NCI-H2029 (cell line): ENCODE measurements at regions not wholly inside any gene's neighbourhood (a gene's known extent, or its start where the extent isn't known, plus 50 kb on each side); places are given as distances from the start of the nearest gene placed in this dataset.
A peak's percentile ranks its signal among the peaks of the same experiment; 100 is the strongest.

ENCODE experiments used
- DNase-seq: peaks from one replicate; lab custom pipeline; 2025; lab: John Stamatoyannopoulos, UW

DNA sequence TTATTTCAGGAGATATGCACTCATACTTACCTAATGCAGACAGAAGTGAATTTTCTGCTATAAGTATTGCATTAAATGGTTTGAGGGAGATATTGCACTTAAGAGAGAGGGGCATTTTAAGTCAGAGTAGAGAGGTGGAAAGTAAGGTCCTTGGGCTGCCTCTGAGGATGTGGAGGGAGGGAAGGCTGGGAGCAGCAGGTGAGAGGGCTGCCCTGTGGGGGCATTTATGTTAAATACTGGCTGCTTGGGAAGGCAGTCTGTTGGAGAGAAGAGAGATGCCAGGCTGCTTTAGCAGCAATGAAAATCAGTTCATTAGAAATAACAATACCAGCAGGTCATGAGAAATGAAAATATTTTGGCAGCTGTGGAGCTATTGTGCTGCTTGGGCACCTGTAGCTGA is 576.2 kb upstream of the HS6ST1 start:
- DNase-seq = no peak

DNA sequence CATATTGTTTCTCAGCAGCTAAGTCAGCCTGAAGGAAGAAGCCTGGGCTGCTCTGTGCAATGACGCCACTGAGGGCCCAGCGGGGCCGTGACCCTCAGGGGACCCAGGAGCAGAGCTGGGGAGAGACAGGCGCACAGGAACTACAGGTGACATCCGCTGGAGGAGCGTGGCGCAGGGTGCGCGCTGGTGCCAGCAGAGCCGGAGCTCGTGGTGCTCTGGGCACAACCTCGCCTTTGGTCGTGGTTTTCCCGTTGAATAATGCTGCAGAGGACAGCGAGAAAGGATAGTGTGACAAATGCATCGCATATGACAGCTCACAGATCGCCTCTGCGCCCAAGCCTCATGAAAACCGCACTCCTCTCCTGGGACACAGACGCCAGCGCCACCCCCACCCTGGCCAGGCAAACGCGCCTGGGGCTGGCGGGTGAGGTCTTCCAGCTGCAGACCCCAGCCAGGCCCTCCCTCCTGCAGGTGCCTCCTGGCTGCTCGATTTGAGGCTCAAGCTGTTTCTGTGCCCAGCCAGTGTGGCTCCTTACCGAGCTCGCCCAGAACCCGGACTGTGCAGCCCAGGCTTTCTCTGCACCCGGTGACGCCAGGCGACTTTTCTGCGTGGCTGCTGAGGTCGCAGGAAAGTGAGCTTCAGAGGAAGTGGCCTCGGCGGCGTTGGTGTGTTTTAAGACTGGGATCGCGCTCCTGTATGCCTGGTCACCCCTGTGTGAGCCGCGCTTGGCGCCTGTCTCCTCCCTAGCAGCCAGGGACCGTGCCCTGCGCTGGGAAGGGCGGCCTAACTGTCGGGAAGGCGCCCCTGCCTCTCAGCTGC is 583.1 kb upstream of the HS6ST1 start:
- no peak for DNase-seq

DNA sequence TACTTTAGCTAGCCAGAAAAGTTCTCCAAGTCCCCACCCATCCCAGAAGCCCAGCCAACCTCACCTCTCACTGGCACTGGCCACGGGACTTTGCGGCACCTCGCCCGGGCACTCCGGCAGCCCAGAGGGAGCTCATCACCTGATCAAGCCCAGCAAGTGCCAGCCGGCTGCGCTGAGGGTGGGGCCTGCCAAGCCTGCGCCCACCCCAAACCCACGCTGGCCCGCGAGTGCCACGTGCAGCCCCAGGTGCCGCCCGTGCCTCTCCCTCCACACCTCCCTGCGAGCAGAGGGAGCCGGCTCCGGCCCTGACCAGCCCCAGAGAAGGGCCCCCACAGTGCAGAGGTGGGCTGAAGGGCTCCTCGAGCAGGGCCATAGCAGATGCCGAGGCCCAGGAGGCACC is 585.0 kb upstream of the HS6ST1 start:
- no peak for DNase-seq

DNA sequence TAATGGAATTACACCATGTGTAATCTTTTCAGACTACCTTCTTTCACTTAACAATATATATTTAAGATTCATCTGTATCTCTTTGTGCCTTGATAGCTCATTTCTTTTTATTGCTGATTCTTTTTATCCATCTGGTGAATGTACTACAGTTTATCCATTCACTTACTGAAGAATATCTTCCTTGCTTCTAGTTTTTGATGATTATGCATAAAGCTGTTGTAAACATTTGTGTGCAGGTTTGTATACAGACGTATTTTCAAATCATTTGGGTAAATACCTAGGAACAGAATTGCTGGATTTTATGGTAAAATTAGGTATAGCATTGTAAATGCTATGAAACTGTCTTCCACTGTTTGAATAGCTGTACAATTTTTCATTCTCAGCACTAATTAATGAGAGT is 592.6 kb upstream of the HS6ST1 start:
- no peak for DNase-seq

DNA sequence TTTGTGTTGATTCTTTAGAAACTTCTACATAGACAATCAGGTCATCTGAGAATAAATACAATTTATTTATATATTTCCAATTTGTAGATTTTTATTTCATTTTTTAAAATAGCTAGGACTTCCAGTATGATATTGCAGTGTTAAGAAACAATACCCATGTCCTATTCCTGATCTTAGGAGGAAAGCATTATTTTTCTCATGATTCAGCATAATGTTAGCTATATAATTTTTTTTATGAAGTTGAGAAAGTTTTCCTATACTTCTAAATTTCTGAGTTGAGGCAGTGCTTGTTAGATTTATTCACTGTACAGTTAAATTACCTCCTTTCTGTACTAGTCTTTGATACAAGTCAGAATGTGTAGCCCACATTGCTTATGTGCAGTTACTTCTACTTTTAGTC is 595.7 kb upstream of the HS6ST1 start:
- DNase-seq = no peak

DNA sequence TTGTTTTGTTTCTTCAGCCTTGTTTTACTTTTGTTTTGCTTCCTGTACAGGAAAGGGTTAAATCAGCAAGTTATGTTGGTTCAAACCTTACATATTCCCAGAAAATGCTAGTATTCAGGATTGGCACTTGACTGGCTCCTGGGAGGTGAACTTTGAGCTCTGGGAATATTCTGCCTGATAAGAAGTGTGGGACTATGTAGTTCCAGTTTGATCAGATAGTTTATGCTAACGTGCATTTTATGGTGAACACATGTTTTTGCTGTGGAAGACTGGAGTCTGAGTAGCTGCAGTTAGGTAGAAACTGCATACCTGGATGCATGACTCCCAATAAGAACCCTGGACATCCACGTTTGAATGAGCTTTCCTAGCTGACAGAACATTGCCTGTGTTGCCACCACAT is 603.1 kb upstream of the HS6ST1 start:
- DNase-seq = no peak

DNA sequence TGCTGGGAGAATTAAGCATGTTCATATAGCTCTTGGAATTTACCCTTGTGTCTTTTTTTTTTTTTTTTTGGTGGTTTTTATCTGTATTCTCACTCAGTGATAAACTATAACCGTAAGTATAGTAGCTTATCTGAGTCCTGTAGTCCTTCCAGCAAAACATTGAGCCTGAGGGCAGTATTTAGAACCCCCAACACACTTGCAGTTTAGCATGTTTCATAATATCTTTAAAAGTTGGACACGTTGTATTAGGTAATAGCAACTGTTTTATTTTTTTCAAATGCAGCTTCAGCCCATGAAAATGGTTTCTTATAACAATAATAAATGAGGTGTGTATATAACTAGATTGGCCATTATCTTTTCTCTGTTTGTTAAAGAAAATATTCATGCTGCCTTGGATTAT is 603.5 kb upstream of the HS6ST1 start:
- no peak for DNase-seq

DNA sequence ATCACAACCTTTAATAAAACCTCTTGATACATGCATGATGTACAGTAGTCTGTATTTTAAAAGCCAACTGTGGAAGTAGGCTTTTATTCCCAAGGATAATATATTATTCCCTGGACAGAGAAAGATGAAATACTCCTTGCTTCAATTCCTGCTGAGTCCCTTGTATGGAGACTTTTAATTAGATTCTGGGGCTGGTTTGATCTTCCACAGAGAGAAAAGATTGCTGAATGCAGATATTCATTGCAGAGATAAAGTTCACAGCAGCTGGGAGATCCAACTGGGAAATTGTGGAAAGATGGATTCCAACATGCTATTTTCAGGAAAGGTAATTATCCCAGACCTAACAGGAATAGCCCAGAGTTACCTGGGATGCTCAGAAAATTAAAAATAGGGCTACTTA is 607.0 kb upstream of the HS6ST1 start:
- no peak for DNase-seq

DNA sequence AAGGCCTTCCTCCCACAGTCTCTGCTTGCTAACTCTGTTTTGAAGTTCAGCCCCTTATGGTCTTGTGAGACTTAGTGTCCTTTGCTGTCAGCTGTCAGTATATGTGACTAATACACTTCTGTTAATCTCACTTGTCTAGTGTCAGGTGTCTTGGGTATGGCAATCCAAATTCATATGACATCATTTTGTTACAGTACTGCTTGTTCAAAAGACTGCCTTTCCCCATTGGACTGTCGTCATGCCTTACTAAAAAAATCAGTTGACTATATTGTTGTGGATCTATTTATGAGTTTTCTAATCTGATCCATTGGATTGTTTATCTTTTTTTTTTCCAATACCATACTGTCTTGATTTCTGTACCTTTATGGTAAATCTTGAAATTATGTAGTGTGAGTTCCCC is 611.4 kb upstream of the HS6ST1 start:
- no peak for DNase-seq

DNA sequence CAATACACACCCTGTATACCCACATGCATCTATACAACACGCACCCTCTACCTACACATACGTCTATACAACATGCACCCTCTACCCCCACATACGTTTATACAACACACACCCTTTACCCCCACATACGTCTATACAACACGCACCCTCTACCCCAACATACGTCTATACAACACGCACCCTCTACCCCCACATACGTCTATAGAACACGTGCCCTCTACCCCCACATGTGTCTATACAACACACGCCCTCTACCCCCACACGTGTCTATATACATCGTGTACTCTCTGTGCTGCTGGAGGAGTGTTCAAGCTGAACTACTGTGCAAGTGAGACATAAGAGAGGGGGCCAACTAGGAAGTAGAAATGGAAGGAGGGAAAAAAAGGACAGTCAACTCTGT is 621.7 kb upstream of the HS6ST1 start:
- no peak for DNase-seq

DNA sequence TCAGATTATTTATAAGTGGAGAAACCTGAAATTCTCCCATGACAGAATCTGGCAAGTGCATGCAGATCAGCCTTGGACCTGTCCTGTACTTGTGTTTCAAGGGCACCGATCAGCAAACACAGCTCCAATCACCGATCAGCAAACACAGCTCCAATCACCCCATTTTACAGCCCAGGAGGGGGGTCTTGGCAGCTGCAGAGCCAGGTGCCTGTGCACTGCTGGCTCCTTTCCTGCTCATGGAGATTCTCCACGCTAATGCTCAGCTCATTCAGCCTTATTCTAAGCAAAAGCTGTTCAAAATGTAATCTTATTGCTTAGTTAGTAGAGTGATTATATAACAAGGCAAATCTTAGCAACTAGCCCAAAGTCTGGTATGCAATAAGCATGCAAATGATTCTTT is 623.1 kb upstream of the HS6ST1 start:
- DNase-seq = peak; percentile 16

DNA sequence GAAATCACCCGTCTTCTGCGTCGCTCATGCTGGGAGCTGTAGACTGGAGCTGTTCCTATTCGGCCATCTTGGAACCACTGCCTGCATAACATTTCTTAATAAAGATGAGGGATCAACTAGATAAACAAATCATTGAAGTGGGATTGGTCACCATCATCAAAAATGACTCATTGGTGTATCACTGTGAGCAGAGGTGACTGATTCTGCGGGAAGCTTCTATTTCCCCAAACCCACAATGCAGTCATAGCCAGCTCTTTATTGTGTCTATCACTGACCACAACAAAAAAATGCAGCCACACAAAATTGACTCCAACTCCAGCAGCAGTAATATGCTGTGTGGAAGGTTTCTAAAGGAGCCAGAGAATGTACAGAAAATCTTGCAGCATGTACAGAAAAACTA is 630.7 kb upstream of the HS6ST1 start:
- DNase-seq = no peak

DNA sequence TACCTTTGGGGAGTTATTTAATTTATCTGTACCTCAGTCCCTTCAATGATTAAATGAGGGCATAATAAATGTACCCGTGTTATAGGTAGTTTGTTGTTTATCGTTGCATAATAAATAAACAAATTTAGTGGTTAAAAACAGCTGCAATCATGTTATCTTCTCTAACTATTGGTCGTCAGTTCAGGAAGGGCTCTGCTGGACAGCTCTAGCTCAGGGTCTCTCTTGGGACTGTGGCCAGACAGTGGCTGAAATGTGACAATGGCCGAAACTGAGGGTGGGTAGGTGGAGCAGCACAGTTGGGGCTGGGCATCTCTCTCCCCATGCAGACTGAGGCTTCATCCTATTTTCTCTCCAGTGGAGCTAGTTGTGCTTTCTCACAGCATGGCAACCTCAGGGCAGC is 632.1 kb upstream of the HS6ST1 start:
- no peak for DNase-seq

DNA sequence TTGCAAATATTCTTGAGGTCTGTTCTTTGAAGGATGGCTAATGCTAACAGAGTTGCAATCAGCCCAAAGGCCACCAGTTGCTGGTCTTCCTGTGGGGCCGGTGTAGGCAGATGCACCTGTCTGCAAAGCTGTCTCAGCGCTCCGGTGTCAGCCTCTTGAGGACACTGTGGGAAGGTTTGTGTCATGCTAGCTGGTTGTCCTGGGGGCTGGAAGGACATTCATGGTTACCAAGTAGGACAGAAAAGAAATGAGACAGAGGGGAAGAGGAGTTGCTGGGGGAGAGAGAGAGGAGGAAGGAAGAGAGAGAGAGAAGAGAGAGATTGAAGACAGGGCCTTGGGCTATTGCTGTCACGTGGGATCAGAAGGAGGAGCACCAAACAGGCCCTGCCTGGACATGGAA is 639.6 kb upstream of the HS6ST1 start:
- no peak for DNase-seq

DNA sequence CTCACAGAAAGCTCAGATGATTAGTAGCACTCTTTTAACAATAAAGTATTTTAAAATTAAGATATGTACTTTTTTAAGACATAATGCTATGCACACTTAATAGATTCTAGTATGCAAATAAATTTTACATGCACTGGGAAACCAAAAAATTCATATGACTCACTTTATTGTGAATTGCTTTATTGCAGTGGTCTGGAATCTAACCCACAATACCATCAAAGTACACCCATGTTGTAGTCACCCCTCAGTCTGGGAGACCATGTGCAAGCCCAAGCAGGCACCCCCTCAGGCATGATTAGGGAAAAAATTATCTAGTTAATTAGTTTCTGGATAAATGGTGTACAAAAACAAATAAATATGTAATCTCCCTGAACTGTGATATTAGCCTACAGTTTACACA is 649.0 kb upstream of the HS6ST1 start:
- DNase-seq = no peak

DNA sequence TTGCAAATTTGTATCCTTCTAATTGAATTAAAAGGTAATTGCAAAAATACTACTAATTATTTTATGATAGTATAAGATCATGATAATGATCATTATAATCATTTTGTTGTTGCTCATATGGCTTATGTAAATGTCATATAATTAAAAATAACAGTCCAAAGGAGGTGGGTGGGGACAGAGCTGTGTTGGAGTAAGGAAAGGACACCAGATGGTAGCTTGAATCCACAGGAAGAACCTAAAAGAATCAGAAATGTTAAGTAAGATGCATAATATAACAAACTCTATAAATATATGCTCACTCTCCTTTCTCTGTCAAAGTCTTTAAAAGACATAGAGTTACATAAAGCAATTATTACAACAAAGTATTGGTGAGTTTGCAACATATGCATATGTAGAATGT is 650.7 kb upstream of the HS6ST1 start:
- no peak for DNase-seq

DNA sequence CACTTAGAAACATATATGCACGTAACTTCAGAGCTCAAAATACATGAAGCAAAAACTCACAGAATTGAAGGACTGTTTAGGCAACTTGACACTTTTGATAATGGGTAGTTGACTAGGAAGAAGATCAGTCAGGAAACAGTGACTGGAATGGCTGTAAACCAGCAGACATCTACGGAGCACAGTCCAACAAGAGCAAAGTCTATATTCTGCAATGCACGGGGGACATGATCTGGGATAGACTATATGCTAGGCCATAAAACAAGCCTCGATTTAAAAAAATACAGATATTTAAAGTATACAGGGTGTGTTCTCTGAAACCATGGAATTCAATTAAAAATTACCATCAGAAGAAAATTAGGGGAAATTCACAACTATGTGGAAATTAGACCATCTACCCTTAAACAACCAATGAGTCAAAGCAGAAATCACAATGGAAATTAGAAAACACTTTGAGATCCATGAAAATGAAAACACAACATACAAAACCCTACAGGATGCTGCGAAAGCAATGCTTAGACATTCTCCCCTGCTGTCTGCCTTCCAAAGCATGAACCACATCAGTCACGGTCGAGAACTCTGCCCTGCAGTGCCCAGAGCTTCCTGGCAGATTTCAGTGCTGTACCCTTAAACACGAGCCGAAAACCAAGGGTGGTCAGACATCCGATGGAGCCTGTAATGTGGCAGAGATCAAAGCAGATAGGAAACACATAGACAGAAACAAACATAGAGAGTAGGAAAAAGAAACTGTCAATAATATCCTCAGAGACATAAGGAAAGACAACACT is 651.9 kb upstream of the HS6ST1 start:
- no peak for DNase-seq

DNA sequence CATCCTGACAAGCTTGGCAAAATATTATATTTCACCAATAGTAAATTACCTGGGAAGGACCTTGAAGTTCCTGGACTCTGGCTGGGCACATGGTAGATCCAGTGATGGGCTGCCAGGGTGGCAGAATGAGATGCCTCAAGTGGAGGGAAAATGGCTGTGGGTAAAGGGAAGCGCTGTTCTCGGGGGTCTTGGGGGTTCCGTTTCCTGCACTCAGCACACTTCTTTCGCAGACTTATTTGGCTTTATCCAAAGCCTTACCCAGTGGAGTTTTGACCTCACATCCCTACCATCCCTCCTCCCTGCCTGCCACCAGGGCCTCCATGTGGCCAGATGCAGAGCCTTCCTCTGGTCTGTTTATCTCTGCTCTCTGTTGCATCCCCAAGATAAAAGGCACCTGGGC is 654.9 kb upstream of the HS6ST1 start:
- DNase-seq = no peak

DNA sequence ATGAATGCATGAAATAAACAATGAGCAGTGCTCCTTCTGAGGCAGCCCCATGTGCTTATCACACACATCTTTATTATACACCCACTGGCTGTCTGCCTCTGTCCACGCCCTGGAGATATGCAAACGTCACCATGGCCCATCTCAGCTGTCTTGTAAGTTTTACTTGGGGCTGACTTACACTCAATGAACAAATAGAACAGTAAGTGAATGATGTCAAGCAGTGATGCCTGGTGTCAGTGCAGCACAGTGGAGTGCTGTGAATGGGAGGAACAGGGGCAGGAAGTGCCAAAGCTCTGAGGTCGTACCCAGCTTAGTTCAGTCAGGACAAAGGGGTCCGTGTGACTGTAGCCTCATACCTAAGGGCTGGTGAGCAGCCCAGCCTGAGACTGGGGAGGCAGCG is 659.5 kb upstream of the HS6ST1 start:
- no peak for DNase-seq

DNA sequence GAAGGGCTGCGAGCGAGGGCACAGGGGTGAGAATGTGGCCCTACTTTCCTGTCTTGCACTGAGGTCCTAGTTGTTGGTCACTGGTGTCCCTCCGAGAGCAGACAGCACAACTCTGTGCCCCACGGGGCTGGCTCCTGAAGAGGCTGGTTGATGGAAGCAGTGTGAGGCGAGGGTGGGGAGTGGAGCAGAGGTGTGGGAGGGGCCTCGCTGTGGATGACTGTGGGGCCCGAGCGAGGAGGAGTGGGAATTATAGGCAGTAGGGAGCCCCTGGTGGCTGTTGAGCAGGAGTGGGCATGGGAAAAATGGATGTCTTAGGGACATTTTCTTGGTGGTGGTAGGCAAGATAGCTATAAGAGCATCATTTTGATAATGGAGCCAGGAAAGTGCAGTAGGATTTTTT is 660.5 kb upstream of the HS6ST1 start:
- DNase-seq = no peak

DNA sequence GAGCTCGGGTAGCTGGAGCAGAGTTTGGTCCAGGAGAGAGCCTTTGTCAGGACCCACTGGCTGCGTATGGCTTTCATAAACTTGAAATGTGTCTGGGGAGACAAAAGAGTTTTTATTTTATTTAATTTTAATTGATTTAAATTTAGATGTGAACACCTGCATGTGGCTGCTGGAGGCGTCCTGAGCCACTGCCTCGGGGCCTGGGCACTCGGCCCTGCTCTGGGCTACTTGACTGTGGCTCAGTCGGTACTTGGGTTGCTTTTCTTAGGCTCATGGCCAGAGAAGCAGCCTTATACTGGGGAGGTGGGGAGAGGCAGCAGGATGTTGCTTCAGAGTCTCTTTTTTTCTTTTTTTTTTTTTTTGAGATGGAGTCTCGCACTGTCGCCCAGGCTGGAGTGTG is 661.8 kb upstream of the HS6ST1 start:
- no peak for DNase-seq

DNA sequence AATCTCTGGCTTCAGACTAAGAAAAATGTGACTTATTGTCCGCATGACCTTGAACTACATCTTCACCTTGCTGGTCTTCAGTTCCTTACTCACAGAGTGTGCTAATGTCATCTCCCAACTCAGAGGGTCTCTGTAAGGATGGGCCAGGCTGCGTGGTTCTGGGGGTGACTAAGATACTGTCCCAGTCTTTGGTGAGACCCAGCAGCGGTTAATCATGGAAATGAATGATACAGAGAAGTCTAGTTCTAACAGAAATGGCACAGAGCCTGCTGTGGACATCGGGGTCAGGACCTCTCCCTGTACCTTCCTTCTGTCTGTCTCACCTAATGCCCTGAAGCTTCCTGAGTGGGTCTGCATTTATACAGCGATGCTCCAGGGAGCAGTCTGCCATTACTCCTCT is 662.7 kb upstream of the HS6ST1 start:
- DNase-seq = no peak

DNA sequence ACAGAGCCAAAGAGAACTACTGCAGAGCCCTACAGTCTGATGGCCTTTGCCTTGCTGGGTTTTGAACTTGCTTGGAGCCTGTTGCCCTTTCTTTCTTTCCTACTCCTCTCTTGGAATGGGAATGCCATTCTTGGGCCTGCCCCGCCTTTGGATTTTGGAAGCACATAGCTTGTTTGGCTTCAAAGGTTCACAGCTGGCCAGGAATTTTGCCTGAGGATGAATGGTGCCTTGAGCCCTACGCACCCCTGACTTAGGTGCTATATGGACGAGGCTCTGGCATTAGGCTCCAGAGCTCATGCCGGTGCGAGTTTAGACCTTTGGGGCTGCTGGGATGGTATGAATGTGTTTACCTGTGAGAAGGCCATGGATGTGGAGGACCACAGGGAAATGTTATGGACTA is 663.3 kb upstream of the HS6ST1 start:
- DNase-seq = no peak

DNA sequence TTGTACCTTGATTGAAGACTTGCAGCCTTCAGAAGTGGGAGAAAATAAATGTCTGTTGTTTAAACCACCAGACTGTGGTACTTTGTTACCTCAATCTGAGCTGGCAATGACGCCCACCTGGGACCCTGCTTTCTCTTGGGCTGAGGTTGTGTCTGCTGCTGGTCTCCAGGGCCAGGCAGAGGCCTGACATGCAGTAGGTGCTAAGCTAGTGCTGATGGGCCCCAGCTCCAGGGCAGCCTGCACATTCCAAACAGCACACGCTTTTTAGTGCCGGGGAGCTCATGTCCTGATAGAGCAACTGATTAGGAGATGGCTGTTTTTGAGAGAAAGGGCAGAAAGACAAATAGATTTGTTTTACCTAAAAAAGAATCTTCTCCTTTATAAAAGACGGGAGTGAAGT is 664.0 kb upstream of the HS6ST1 start:
- no peak for DNase-seq
